ENCODE measurements at regions not wholly inside any gene's neighbourhood (a gene's known extent, or its start where the extent isn't known, plus 50 kb on each side); places are given as distances from the start of the nearest gene placed in this dataset.

- TF ChIP-seq CTCF (conservative IDR thresholded peaks at IDR 0.05) (no peak), EZH2 (IDR thresholded peaks at IDR 0.05; ENCODE audit: low read depth) (no peak)
These were observed 223.6 kb downstream of the MDFIC start for GRCh38 chr7:115145512-115145911.

Data from PC-9 (cell line).